T-cell (primary cell): ENCODE measurements at regions not wholly inside any gene's neighbourhood (a gene's known extent, or its start where the extent isn't known, plus 50 kb on each side); places are given as distances from the start of the nearest gene placed in this dataset.

Experiments
- ATAC-seq, 4 experiments: fragments of 200-7000 bp in 3 of 4; fragments of 150-1000 bp in 1 of 4; cut with Tn5 transposase; replicated peaks in 1 of 4; 1 replicate in 3 of 4; 2 replicates in 1 of 4; pipeline ENCODE4 v1.10.0; 2021; ENCODE audit warnings: moderate library complexity in 3 of 4, mild to moderate bottlenecking in 2 of 4, moderate number of reproducible peaks in 1 of 4
- CTCF ChIA-PET, 2 donors: fragments of 300-600 bp; sonication (Branson Sonifier 250); formaldehyde crosslinking; loops; one replicate each; lab custom pipeline; 2022; ENCODE audit warnings: antibody characterized with exemption in 2 of 2; lab: Charles Lee
- POLR2A ChIA-PET, 2 donors: fragments of 300-600 bp; sonication (Branson Sonifier 250); formaldehyde crosslinking; loops; one replicate each; lab custom pipeline; 2022; ENCODE audit warnings: antibody characterized with exemption in 2 of 2; lab: Charles Lee
- DNase-seq, 35 experiments: peaks; one replicate each; pipeline versions ENCODE4 v3.0.0 to v3.0.0-alpha.2; 2013 to 2023
- H3K27ac ChIP-seq: one replicate; pipeline ENCODE4 v1.5.1; 2013; ENCODE audit warnings: low read length
- H3K27me3 ChIP-seq, 2 experiments: replicated peaks in 1 of 2; 1 replicate in 1 of 2; 2 replicates in 1 of 2; pipeline versions ENCODE4 v1.6.1 to v1.7.0; 2013; ENCODE audit warnings: low read length in 1 of 2, mixed read lengths in 1 of 2; ENCODE audit not compliant: control insufficient read depth in 2 of 2, insufficient read depth in 2 of 2; ENCODE audit errors: extremely low read depth in 1 of 2
- H3K36me3 ChIP-seq, 2 donors: 1 replicate in 1 of 2; 2 replicates in 1 of 2; pipeline versions ENCODE4 v1.6.1 to v1.7.0; 2013; ENCODE audit warnings: low read length in 1 of 2; ENCODE audit not compliant: control insufficient read depth in 2 of 2, insufficient read depth in 1 of 2; ENCODE audit errors: extremely low read depth in 1 of 2
- H3K4me1 ChIP-seq, 2 experiments: 1 replicate in 1 of 2; 2 replicates in 1 of 2; pipeline versions ENCODE4 v1.6.1 to v1.7.0; 2013; ENCODE audit warnings: low read length in 2 of 2, mixed read lengths in 1 of 2; ENCODE audit not compliant: insufficient read depth in 2 of 2, control insufficient read depth in 1 of 2; ENCODE audit errors: extremely low read depth in 1 of 2
- H3K4me3 ChIP-seq, 2 donors: 1 replicate in 1 of 2; 2 replicates in 1 of 2; pipeline versions ENCODE4 v1.5.1 to v1.7.0; 2013; ENCODE audit warnings: mild to moderate bottlenecking in 2 of 2, low read length in 1 of 2, moderate library complexity in 1 of 2; ENCODE audit not compliant: control insufficient read depth in 1 of 2; ENCODE audit errors: extremely low read depth in 1 of 2
- H3K9me3 ChIP-seq: 2 replicates; pipeline ENCODE4 v1.7.0; 2013
- H3K27ac Mint-ChIP-seq, 2 donors: one replicate each; pipeline ENCODE4 v1.8.0; 2020 to 2021; ENCODE audit warnings: mild to moderate bottlenecking in 2 of 2, mixed read lengths in 2 of 2
- H3K27me3 Mint-ChIP-seq, 2 donors: one replicate each; pipeline ENCODE4 v1.8.0; 2021 to 2022; ENCODE audit warnings: mixed read lengths in 2 of 2
- H3K36me3 Mint-ChIP-seq: one replicate; pipeline ENCODE4 v1.8.0; 2021; ENCODE audit warnings: mixed read lengths
- H3K4me1 Mint-ChIP-seq, 3 donors: one replicate each; pipeline ENCODE4 v1.8.0; 2020 to 2022; ENCODE audit warnings: mixed read lengths in 3 of 3, mild to moderate bottlenecking in 1 of 3
- H3K4me3 Mint-ChIP-seq, 3 donors: one replicate each; pipeline ENCODE4 v1.8.0; 2020 to 2022; ENCODE audit warnings: mild to moderate bottlenecking in 3 of 3, mixed read lengths in 3 of 3, moderate library complexity in 3 of 3
- H3K9me3 Mint-ChIP-seq, 3 donors: one replicate each; pipeline ENCODE4 v1.8.0; 2020 to 2022; ENCODE audit warnings: mixed read lengths in 3 of 3
- WGBS: methylation state at CpG from one replicate; pipeline ENCODE4 v1.1.5; 2013; ENCODE audit warnings: missing lambda C conversion rate; ENCODE audit not compliant: insufficient coverage; 5-methylcytosine and 5-hydroxymethylcytosine counted together

- no peak for DNase-seq
- no peaks in the 10 kb centered on the region for H3K27me3 ChIP-seq
- H3K27ac ChIP-seq: no peak overlapping the region
- no peak overlapping the region for H3K4me3 Mint-ChIP-seq
- no peaks in the 10 kb centered on the region for H3K36me3 Mint-ChIP-seq
- no peaks in the 10 kb centered on the region for H3K4me1 Mint-ChIP-seq
- no peaks in the 10 kb centered on the region for H3K9me3 ChIP-seq
- H3K36me3 ChIP-seq: no peaks in the 10 kb centered on the region
- ChIA-PET POLR2A (no interaction called here), CTCF (no interaction called here)
- peaks cover 0 to 6% of the 10 kb centered on the region in 2 donors for H3K27me3 Mint-ChIP-seq
- H3K9me3 Mint-ChIP-seq: peaks cover 0 to 4% (median 0%) of the 10 kb centered on the region in 3 donors
- H3K27ac Mint-ChIP-seq: no peak overlapping the region
- H3K4me3 ChIP-seq: no peak overlapping the region
- H3K4me1 ChIP-seq: no peaks in the 10 kb centered on the region
- WGBS: no CpG with 5 or more reads among the region's 1 CpG
- ATAC-seq: no peak
Observed at GRCh38 chr5:61965069-61965468, 340.9 kb upstream of the KIF2A start.

- Histone ChIP-seq H3K4me3 (no peak overlapping the region), H3K4me1 (no peaks in the 10 kb centered on the region), H3K27me3 (no peaks in the 10 kb centered on the region), H3K36me3 (no peaks in the 10 kb centered on the region), H3K9me3 (no peaks in the 10 kb centered on the region), H3K27ac (no peak overlapping the region)
- no peak overlapping the region for H3K4me3 Mint-ChIP-seq
- ATAC-seq (no peak), DNase-seq (no peak)
- CTCF ChIA-PET: no interaction called here
- 83% methylated on average over 1 of the region's 5 CpGs for WGBS
- no peaks in the 10 kb centered on the region for H3K36me3 Mint-ChIP-seq
- H3K27ac Mint-ChIP-seq: no peak overlapping the region
- H3K4me1 Mint-ChIP-seq: no peaks in the 10 kb centered on the region
- POLR2A ChIA-PET: no interaction called here
- H3K9me3 Mint-ChIP-seq: peaks cover 0 to 4% (median 0%) of the 10 kb centered on the region in 3 donors
- H3K27me3 Mint-ChIP-seq: peaks cover 0 to 8% of the 10 kb centered on the region in 2 donors
Observed at GRCh38 chr5:61965490-61965889, 340.5 kb upstream of the KIF2A start.

GRCh38 chr5:61966296-61966955 is 339.6 kb upstream of the KIF2A start:
- Histone ChIP-seq H3K27ac (no peak overlapping the region), H3K27me3 (no peaks in the 10 kb centered on the region), H3K4me1 (no peaks in the 10 kb centered on the region), H3K4me3 (no peak overlapping the region), H3K36me3 (no peaks in the 10 kb centered on the region), H3K9me3 (no peaks in the 10 kb centered on the region)
- no peak overlapping the region for H3K4me3 Mint-ChIP-seq
- ATAC-seq: no peak
- no peak for DNase-seq
- H3K27me3 Mint-ChIP-seq: peaks cover 0 to 11% of the 10 kb centered on the region in 2 donors
- POLR2A ChIA-PET: no interaction called here
- WGBS: no CpG with 5 or more reads among the region's 1 CpG
- H3K36me3 Mint-ChIP-seq: no peaks in the 10 kb centered on the region
- no peak overlapping the region for H3K27ac Mint-ChIP-seq
- H3K9me3 Mint-ChIP-seq: peaks cover 0 to 4% (median 0%) of the 10 kb centered on the region in 3 donors
- no peaks in the 10 kb centered on the region for H3K4me1 Mint-ChIP-seq
- CTCF ChIA-PET: no interaction called here

- Histone ChIP-seq H3K4me1 (no peaks in the 10 kb centered on the region), H3K4me3 (no peak overlapping the region), H3K36me3 (no peaks in the 10 kb centered on the region), H3K27ac (no peak overlapping the region), H3K9me3 (no peaks in the 10 kb centered on the region), H3K27me3 (no peaks in the 10 kb centered on the region)
- Mint-ChIP-seq H3K4me3 (no peak overlapping the region), H3K27ac (no peak overlapping the region), H3K27me3 (peaks cover 0 to 11% of the 10 kb centered on the region in 2 donors), H3K9me3 (no peaks in the 10 kb centered on the region), H3K36me3 (no peaks in the 10 kb centered on the region), H3K4me1 (no peaks in the 10 kb centered on the region)
- DNase-seq (no peak), ATAC-seq (no peak)
- POLR2A ChIA-PET: no interaction called here
- CTCF ChIA-PET: no interaction called here
- WGBS: 71% methylated on average over 7 of the region's 8 CpGs
Observed at GRCh38 chr5:61966997-61967396, 339.0 kb upstream of the KIF2A start.

GRCh38 chr5:61967681-61968080 is 338.3 kb upstream of the KIF2A start:
- peaks cover 0 to 11% of the 10 kb centered on the region in 2 donors for H3K27me3 Mint-ChIP-seq
- POLR2A ChIA-PET: no interaction called here
- CTCF ChIA-PET: no interaction called here
- H3K9me3 Mint-ChIP-seq: no peaks in the 10 kb centered on the region
- WGBS: 90% methylated on average over 2 of the region's 3 CpGs
- H3K4me1 ChIP-seq: no peaks in the 10 kb centered on the region
- H3K36me3 Mint-ChIP-seq: no peaks in the 10 kb centered on the region
- no peak overlapping the region for H3K4me3 ChIP-seq
- no peak overlapping the region for H3K27ac Mint-ChIP-seq
- H3K4me1 Mint-ChIP-seq: no peaks in the 10 kb centered on the region
- no peak for ATAC-seq
- DNase-seq: no peak
- H3K36me3 ChIP-seq: no peaks in the 10 kb centered on the region
- no peak overlapping the region for H3K4me3 Mint-ChIP-seq
- no peaks in the 10 kb centered on the region for H3K27me3 ChIP-seq
- no peaks in the 10 kb centered on the region for H3K9me3 ChIP-seq
- no peak overlapping the region for H3K27ac ChIP-seq

GRCh38 chr5:61969347-61969746 is 336.7 kb upstream of the KIF2A start:
- ChIA-PET POLR2A (no interaction called here), CTCF (interaction anchor here in 1 of 2 donors (0.5 kb wide), 1 partner anchor 1748 kb away, joined by 6 read pairs; no protein-coding TSS in a partner anchor)
- no peak for DNase-seq
- no peaks in the 10 kb centered on the region for H3K4me1 Mint-ChIP-seq
- ATAC-seq: no peak
- H3K36me3 Mint-ChIP-seq: no peaks in the 10 kb centered on the region
- H3K27ac ChIP-seq: no peak overlapping the region
- H3K27me3 Mint-ChIP-seq: peaks cover 0 to 11% of the 10 kb centered on the region in 2 donors
- H3K36me3 ChIP-seq: no peaks in the 10 kb centered on the region
- no CpG with 5 or more reads among the region's 2 CpGs for WGBS
- no peaks in the 10 kb centered on the region for H3K4me1 ChIP-seq
- H3K4me3 ChIP-seq: no peak overlapping the region
- H3K9me3 Mint-ChIP-seq: no peaks in the 10 kb centered on the region
- H3K9me3 ChIP-seq: no peaks in the 10 kb centered on the region
- H3K27ac Mint-ChIP-seq: no peak overlapping the region
- peaks cover 0 to 3% of the 10 kb centered on the region in 2 experiments for H3K27me3 ChIP-seq
- no peak overlapping the region for H3K4me3 Mint-ChIP-seq
